Keratinocyte (primary cell): ENCODE measurements at regions not wholly inside any gene's neighbourhood (a gene's known extent, or its start where the extent isn't known, plus 50 kb on each side); places are given as distances from the start of the nearest gene placed in this dataset.

Source experiments
- DNase-seq: peaks from one replicate; pipeline ENCODE4 v3.0.0-alpha.2; 2011; ENCODE audit warnings: low read depth, missing footprints, low spot score
- FAIRE-seq: peaks from 2 replicates; lab custom pipeline; 2011; peaks lifted over from hg19 to GRCh38; lab: Jason Lieb, UNC
- H2AFZ ChIP-seq: 2 replicates; pipeline ENCODE4 v1.6.0; 2012; ENCODE audit warnings: low read length, control low read depth, inconsistent platforms; ENCODE audit not compliant: control insufficient read depth
- H3K27ac ChIP-seq: 2 replicates; pipeline ENCODE4 v1.5.1; 2011; ENCODE audit warnings: low read length; ENCODE audit not compliant: control insufficient read depth, insufficient read depth
- H3K27me3 ChIP-seq: 3 replicates; pipeline ENCODE4 v1.6.0; 2011; ENCODE audit warnings: low read length; ENCODE audit not compliant: control insufficient read depth, insufficient read depth; ENCODE audit errors: extremely low read depth
- H3K36me3 ChIP-seq, 2 experiments: 2 replicates in 1 of 2; 3 replicates in 1 of 2; pipeline ENCODE4 v1.5.1; 2011; ENCODE audit warnings: low read length in 2 of 2, mild to moderate bottlenecking in 1 of 2; ENCODE audit not compliant: control insufficient read depth in 2 of 2, insufficient read depth in 2 of 2; ENCODE audit errors: extremely low read depth in 1 of 2
- H3K4me1 ChIP-seq: 3 replicates; pipeline ENCODE4 v1.5.1; 2011; ENCODE audit warnings: low read length; ENCODE audit not compliant: control insufficient read depth, insufficient read depth; ENCODE audit errors: extremely low read depth
- H3K4me2 ChIP-seq: 3 replicates; pipeline ENCODE4 v1.6.0; 2011; ENCODE audit warnings: low read depth, low read length; ENCODE audit not compliant: control insufficient read depth, insufficient read depth; ENCODE audit errors: extremely low read depth
- H3K4me3 ChIP-seq, 3 experiments: fragments of 200-600 bp in 1 of 3; sonication (generic) in 1 of 3; 2 replicates in 2 of 3; 3 replicates in 1 of 3; pipeline ENCODE4 v1.5.1; 2011 to 2016; ENCODE audit warnings: low read length in 3 of 3, mild to moderate bottlenecking in 3 of 3, control low read depth in 2 of 3, inconsistent platforms in 1 of 3, low read depth in 1 of 3, mixed read lengths in 1 of 3, mixed run types in 1 of 3, moderate library complexity in 1 of 3; ENCODE audit not compliant: control insufficient read depth in 2 of 3, insufficient read depth in 2 of 3; ENCODE audit errors: extremely low read depth in 1 of 3
- H3K79me2 ChIP-seq: 2 replicates; pipeline ENCODE4 v1.6.0; 2012; ENCODE audit warnings: low read length; ENCODE audit not compliant: control insufficient read depth, insufficient read depth
- H3K9ac ChIP-seq: 3 replicates; pipeline ENCODE4 v1.6.0; 2011; ENCODE audit warnings: low read length; ENCODE audit not compliant: control insufficient read depth, insufficient read depth; ENCODE audit errors: extremely low read depth
- H3K9me1 ChIP-seq: 3 replicates; pipeline ENCODE4 v1.6.0; 2011; ENCODE audit warnings: low read length; ENCODE audit not compliant: control insufficient read depth, insufficient read depth; ENCODE audit errors: extremely low read depth
- H3K9me3 ChIP-seq: 2 replicates; pipeline ENCODE4 v1.5.1; 2012; ENCODE audit warnings: low read depth, low read length; ENCODE audit not compliant: control insufficient read depth
- H4K20me1 ChIP-seq: 3 replicates; pipeline ENCODE4 v1.6.0; 2011; ENCODE audit warnings: low read length; ENCODE audit not compliant: control insufficient read depth, insufficient read depth; ENCODE audit errors: extremely low read depth
- CTCF ChIP-seq, 3 experiments: IDR thresholded peaks in 1 of 3; conservative IDR thresholded peaks in 1 of 3; optimal IDR thresholded peaks in 1 of 3; 2 replicates in 2 of 3; 3 replicates in 1 of 3; pipeline versions ENCODE3 to v1.5.1; 2011; ENCODE audit warnings: low read length in 3 of 3, mild to moderate bottlenecking in 3 of 3, moderate library complexity in 2 of 3, control low read depth in 1 of 3, inconsistent platforms in 1 of 3; ENCODE audit not compliant: insufficient read depth in 2 of 3; ENCODE audit errors: extremely low read depth in 1 of 3
- EZH2 ChIP-seq: IDR thresholded peaks from one replicate; pipeline ENCODE4 v1.6.1; 2012; ENCODE audit warnings: inconsistent platforms, mild to moderate bottlenecking, low read length, moderate library complexity
- dilution Hi-C: fragments of 300-500 bp; cut with MboI; formaldehyde crosslinking; loops from one replicate; pipeline ENCODE4 v1.7.0; 2020; ENCODE audit warnings: low sequenced_read_pairs; ENCODE audit not compliant: extremely low pct_ligation_motif_present

- H3K4me2 ChIP-seq, result no peak overlapping the region
- TF ChIP-seq CTCF (optimal IDR thresholded peaks at IDR 0.05 in 1 of 3, IDR thresholded peaks at IDR 0.05 in 1 of 3, conservative IDR thresholded peaks at IDR 0.05 in 1 of 3; ENCODE audit: extremely low read depth in 1 of 3, insufficient read depth in 2 of 3, low read length in 3 of 3) (no peak), EZH2 (no peak)
- H3K27ac ChIP-seq, result no peak overlapping the region
- no peaks in the 10 kb centered on the region for H3K79me2 ChIP-seq
- H3K9me1 ChIP-seq, result no peaks in the 10 kb centered on the region
- H3K9me3 ChIP-seq, result no peaks in the 10 kb centered on the region
- dilution Hi-C loops, result no loop called here
- DNase-seq (no peak), FAIRE-seq (no peak)
- no peaks in the 10 kb centered on the region for H3K27me3 ChIP-seq
- no peaks in the 10 kb centered on the region for H3K36me3 ChIP-seq
- peaks cover 10% of the 10 kb centered on the region for H3K4me1 ChIP-seq
- no peak overlapping the region for H3K9ac ChIP-seq
- H2AFZ ChIP-seq, result no peak overlapping the region
- H3K4me3 ChIP-seq, result no peak overlapping the region
- no peaks in the 10 kb centered on the region for H4K20me1 ChIP-seq
These were observed 124.0 kb upstream of the PJA1 start for GRCh38 chrX:69289046-69289792.

- H3K9me1 ChIP-seq, result no peaks in the 10 kb centered on the region
- FAIRE-seq (no peak), DNase-seq (no peak)
- H3K36me3 ChIP-seq, result no peaks in the 10 kb centered on the region
- H3K27ac ChIP-seq, result no peak overlapping the region
- TF ChIP-seq EZH2, result no peak
- no peak for TF ChIP-seq CTCF (optimal IDR thresholded peaks at IDR 0.05 in 1 of 3, IDR thresholded peaks at IDR 0.05 in 1 of 3, conservative IDR thresholded peaks at IDR 0.05 in 1 of 3; ENCODE audit: extremely low read depth in 1 of 3, insufficient read depth in 2 of 3, low read length in 3 of 3)
- H3K4me2 ChIP-seq, result no peak overlapping the region
- no peak overlapping the region for H3K4me3 ChIP-seq
- no peaks in the 10 kb centered on the region for H3K9me3 ChIP-seq
- H3K4me1 ChIP-seq, result peaks cover 10% of the 10 kb centered on the region
- no peaks in the 10 kb centered on the region for H4K20me1 ChIP-seq
- H3K9ac ChIP-seq, result no peak overlapping the region
- no peak overlapping the region for H2AFZ ChIP-seq
- dilution Hi-C loops, result no loop called here
- H3K79me2 ChIP-seq, result no peaks in the 10 kb centered on the region
- H3K27me3 ChIP-seq, result no peaks in the 10 kb centered on the region
These were observed 121.8 kb upstream of the PJA1 start for GRCh38 chrX:69287095-69287494.
